Neuronal stem cell (in vitro differentiated cells): ENCODE measurements at regions not wholly inside any gene's neighbourhood (a gene's known extent, or its start where the extent isn't known, plus 50 kb on each side); places are given as distances from the start of the nearest gene placed in this dataset.

Source experiments
- DNase-seq: peaks from one replicate; pipeline ENCODE4 v3.0.0-alpha.2; 2013; ENCODE audit warnings: low spot score
- H2AFZ ChIP-seq: one replicate; pipeline ENCODE4 v1.6.1; 2013; ENCODE audit warnings: mild to moderate bottlenecking, low read length, inconsistent platforms
- H2AK5ac ChIP-seq: 2 replicates; pipeline ENCODE4 v1.6.1; 2013; ENCODE audit warnings: low read depth, mild to moderate bottlenecking, inconsistent platforms, low read length, moderate library complexity, mixed read lengths
- H2BK120ac ChIP-seq: 2 replicates; pipeline ENCODE4 v1.6.1; 2013; ENCODE audit warnings: low read depth, mild to moderate bottlenecking, inconsistent platforms, low read length, moderate library complexity, mixed read lengths
- H2BK12ac ChIP-seq: one replicate; pipeline ENCODE4 v1.6.1; 2013; ENCODE audit warnings: low read length, inconsistent platforms
- H2BK15ac ChIP-seq: 2 replicates; pipeline ENCODE4 v1.6.1; 2013; ENCODE audit warnings: mild to moderate bottlenecking, low read length, inconsistent platforms, mixed read lengths
- H2BK5ac ChIP-seq: one replicate; pipeline ENCODE4 v1.6.1; 2013; ENCODE audit warnings: inconsistent platforms, mild to moderate bottlenecking, low read length, moderate library complexity
- H3K14ac ChIP-seq: one replicate; pipeline ENCODE4 v1.6.1; 2013; ENCODE audit warnings: low read length, inconsistent platforms
- H3K18ac ChIP-seq: 2 replicates; pipeline ENCODE4 v1.6.1; 2013; ENCODE audit warnings: low read length, inconsistent platforms
- H3K23ac ChIP-seq: 2 replicates; pipeline ENCODE4 v1.6.1; 2013; ENCODE audit warnings: low read depth, mild to moderate bottlenecking, mixed read lengths, low read length, inconsistent platforms; ENCODE audit not compliant: poor library complexity
- H3K27ac ChIP-seq: replicated peaks from 3 replicates; pipeline ENCODE4 v1.5.1; 2013; ENCODE audit warnings: low read length, inconsistent platforms
- H3K27me3 ChIP-seq, 3 experiments: 2 replicates each; pipeline ENCODE4 v1.6.1; 2013; ENCODE audit warnings: low read length in 3 of 3, mild to moderate bottlenecking in 2 of 3, inconsistent platforms in 1 of 3, low read depth in 1 of 3, mixed read lengths in 1 of 3, moderate library complexity in 1 of 3; ENCODE audit not compliant: control insufficient read depth in 3 of 3, insufficient read depth in 3 of 3
- H3K36me3 ChIP-seq, 2 donors: replicated peaks in 1 of 2; 2 replicates each; pipeline ENCODE4 v1.6.1; 2013; ENCODE audit warnings: low read length in 2 of 2; ENCODE audit not compliant: control insufficient read depth in 2 of 2, insufficient read depth in 2 of 2
- H3K4ac ChIP-seq: 2 replicates; pipeline ENCODE4 v1.6.1; 2013; ENCODE audit warnings: inconsistent platforms, mild to moderate bottlenecking, low read length, moderate library complexity
- H3K4me1 ChIP-seq, 2 donors: 1 replicate in 1 of 2; 2 replicates in 1 of 2; pipeline ENCODE4 v1.6.1; 2013; ENCODE audit warnings: low read length in 2 of 2, low read depth in 1 of 2; ENCODE audit not compliant: control insufficient read depth in 2 of 2, insufficient read depth in 1 of 2
- H3K4me2 ChIP-seq: one replicate; pipeline ENCODE4 v1.6.1; 2013; ENCODE audit warnings: mild to moderate bottlenecking, low read length, inconsistent platforms; ENCODE audit not compliant: insufficient read depth, poor library complexity, severe bottlenecking
- H3K4me3 ChIP-seq, 2 donors: 2 replicates each; pipeline ENCODE4 v1.5.1; 2013; ENCODE audit warnings: low read length in 2 of 2, mild to moderate bottlenecking in 2 of 2, inconsistent platforms in 1 of 2, moderate library complexity in 1 of 2
- H3K79me1 ChIP-seq: one replicate; pipeline ENCODE4 v1.6.1; 2013; ENCODE audit warnings: low read depth, mild to moderate bottlenecking, inconsistent platforms, low read length, moderate library complexity
- H3K9ac ChIP-seq: one replicate; pipeline ENCODE4 v1.6.1; 2013; ENCODE audit warnings: mild to moderate bottlenecking, low read depth, low read length, inconsistent platforms; ENCODE audit not compliant: poor library complexity
- H3K9me3 ChIP-seq, 2 donors: replicated peaks in 1 of 2; 2 replicates each; pipeline versions ENCODE3 to v1.6.1; 2013; ENCODE audit warnings: low read length in 2 of 2, mild to moderate bottlenecking in 2 of 2, inconsistent platforms in 1 of 2, low read depth in 1 of 2, mixed read lengths in 1 of 2, moderate library complexity in 1 of 2; ENCODE audit not compliant: control insufficient read depth in 2 of 2, insufficient read depth in 1 of 2
- H4K8ac ChIP-seq: one replicate; pipeline ENCODE4 v1.6.1; 2013; ENCODE audit warnings: low read depth, mild to moderate bottlenecking, inconsistent platforms, low read length, moderate library complexity
- H4K91ac ChIP-seq: one replicate; pipeline ENCODE4 v1.6.1; 2013; ENCODE audit warnings: low read length, low read depth, mild to moderate bottlenecking, inconsistent platforms; ENCODE audit not compliant: poor library complexity
- WGBS, 2 donors: extraction: QIAGEN DNeasy Blood & Tissue Kit; methylation state at CpG; one replicate each; pipeline ENCODE4 v1.1.7; 2013; ENCODE audit warnings: missing lambda C conversion rate in 2 of 2, mixed read lengths in 1 of 2; ENCODE audit not compliant: insufficient read length in 2 of 2, insufficient replicate concordance in 1 of 2; ENCODE audit errors: extremely low coverage in 2 of 2; 5-methylcytosine and 5-hydroxymethylcytosine counted together

GRCh38 chr1:98367426-98367825 is 294.1 kb upstream of the SNX7 start:
- H3K4me1 ChIP-seq, result no peaks in the 10 kb centered on the region
- H3K27ac ChIP-seq, result no peak overlapping the region
- no peak for DNase-seq
- WGBS, 2 donors, result no CpG with 5 or more reads among the region's 4 CpGs
- no peak overlapping the region for H3K9ac ChIP-seq
- H2AK5ac ChIP-seq, result no peak overlapping the region
- no peak overlapping the region for H4K8ac ChIP-seq
- peak overlapping the region; percentile 80 for H3K18ac ChIP-seq
- no peak overlapping the region for H4K91ac ChIP-seq
- H3K4ac ChIP-seq, result no peak overlapping the region
- H2BK120ac ChIP-seq, result no peak overlapping the region
- H3K9me3 ChIP-seq, result no peaks in the 10 kb centered on the region
- H3K27me3 ChIP-seq, result no peaks in the 10 kb centered on the region
- H3K14ac ChIP-seq, result no peak overlapping the region
- peak overlapping the region; percentile 20 for H3K23ac ChIP-seq
- H2BK15ac ChIP-seq, result no peak overlapping the region
- H3K79me1 ChIP-seq, result no peaks in the 10 kb centered on the region
- no peak overlapping the region for H2BK5ac ChIP-seq
- H2BK12ac ChIP-seq, result no peak overlapping the region
- no peak overlapping the region for H2AFZ ChIP-seq
- no peak overlapping the region for H3K4me2 ChIP-seq
- no peaks in the 10 kb centered on the region for H3K36me3 ChIP-seq
- H3K4me3 ChIP-seq, result no peak overlapping the region

- H4K8ac ChIP-seq, result peak overlapping the region; percentile 59
- no peak overlapping the region for H2AFZ ChIP-seq
- peak overlapping the region; percentile 70 for H2BK12ac ChIP-seq
- no peak overlapping the region for H4K91ac ChIP-seq
- H3K27ac ChIP-seq, result no peak overlapping the region
- peak overlapping the region; percentile 48 for H3K18ac ChIP-seq
- H3K27me3 ChIP-seq, result no peaks in the 10 kb centered on the region
- WGBS, 2 donors, result no CpG with 5 or more reads among the region's 3 CpGs
- no peak overlapping the region for H3K4ac ChIP-seq
- H2BK5ac ChIP-seq, result no peak overlapping the region
- no peak overlapping the region for H2BK120ac ChIP-seq
- no peak for DNase-seq
- no peaks in the 10 kb centered on the region for H3K9me3 ChIP-seq
- no peaks in the 10 kb centered on the region for H3K79me1 ChIP-seq
- no peak overlapping the region for H2AK5ac ChIP-seq
- no peak overlapping the region for H3K4me2 ChIP-seq
- H3K9ac ChIP-seq, result peak overlapping the region; percentile 60
- H3K4me3 ChIP-seq, result no peak overlapping the region
- H3K23ac ChIP-seq, result peak overlapping the region; percentile 80
- no peaks in the 10 kb centered on the region for H3K4me1 ChIP-seq
- H2BK15ac ChIP-seq, result no peak overlapping the region
- H3K14ac ChIP-seq, result no peak overlapping the region
- no peaks in the 10 kb centered on the region for H3K36me3 ChIP-seq
Observed at GRCh38 chr1:98366343-98366742, 295.2 kb upstream of the SNX7 start.

GRCh38 chr1:98364544-98364943 is 297.0 kb upstream of the SNX7 start:
- Histone ChIP-seq H3K79me1 (no peaks in the 10 kb centered on the region), H2BK120ac (no peak overlapping the region), H3K9me3 (no peaks in the 10 kb centered on the region), H3K9ac (no peak overlapping the region), H2BK15ac (no peak overlapping the region), H3K36me3 (no peaks in the 10 kb centered on the region), H3K4me3 (no peak overlapping the region), H3K14ac (no peak overlapping the region), H2BK12ac (no peak overlapping the region), H4K8ac (no peak overlapping the region), H2BK5ac (no peak overlapping the region), H3K18ac (no peak overlapping the region), H2AK5ac (no peak overlapping the region), H3K4me1 (no peaks in the 10 kb centered on the region), H3K27me3 (no peaks in the 10 kb centered on the region), H3K4me2 (no peak overlapping the region), H4K91ac (no peak overlapping the region), H3K23ac (no peak overlapping the region), H2AFZ (no peak overlapping the region), H3K27ac (no peak overlapping the region), H3K4ac (no peak overlapping the region)
- no peak for DNase-seq
- WGBS, 2 donors, result no CpG with 5 or more reads among the region's 1 CpG

GRCh38 chr1:98360864-98361263 is 300.7 kb upstream of the SNX7 start:
- H3K14ac ChIP-seq, result no peak overlapping the region
- H4K91ac ChIP-seq, result no peak overlapping the region
- no peak overlapping the region for H3K4me3 ChIP-seq
- H3K27ac ChIP-seq, result no peak overlapping the region
- no peak overlapping the region for H2BK5ac ChIP-seq
- WGBS, 2 donors, result no CpG with 5 or more reads among the region's 2 CpGs
- H4K8ac ChIP-seq, result no peak overlapping the region
- no peaks in the 10 kb centered on the region for H3K79me1 ChIP-seq
- H2AFZ ChIP-seq, result no peak overlapping the region
- H3K36me3 ChIP-seq, result no peaks in the 10 kb centered on the region
- no peak overlapping the region for H2AK5ac ChIP-seq
- no peak overlapping the region for H2BK15ac ChIP-seq
- no peak overlapping the region for H2BK120ac ChIP-seq
- H3K9ac ChIP-seq, result no peak overlapping the region
- H3K4me1 ChIP-seq, result peaks cover 0 to 2% of the 10 kb centered on the region in 2 donors
- no peak for DNase-seq
- H3K23ac ChIP-seq, result no peak overlapping the region
- no peak overlapping the region for H3K4ac ChIP-seq
- no peaks in the 10 kb centered on the region for H3K9me3 ChIP-seq
- no peak overlapping the region for H3K4me2 ChIP-seq
- no peak overlapping the region for H2BK12ac ChIP-seq
- H3K18ac ChIP-seq, result no peak overlapping the region
- H3K27me3 ChIP-seq, result no peaks in the 10 kb centered on the region
